Hepatocyte (in vitro differentiated cells): ENCODE measurements at regions not wholly inside any gene's neighbourhood (a gene's known extent, or its start where the extent isn't known, plus 50 kb on each side); places are given as distances from the start of the nearest gene placed in this dataset.

Experiments
- EZH2 ChIP-seq: fragments of 200-600 bp; sonication (generic); IDR thresholded peaks from 2 replicates; pipeline ENCODE4 v1.6.1; 2016; ENCODE audit warnings: antibody characterized with exemption, mild to moderate bottlenecking, borderline replicate concordance
- EZH2phosphoT487 ChIP-seq: fragments of 200-600 bp; sonication (generic); IDR thresholded peaks from one replicate; pipeline ENCODE4 v1.6.1; 2018; ENCODE audit warnings: antibody characterized with exemption, mild to moderate bottlenecking, low read depth, moderate library complexity; ENCODE audit not compliant: unreplicated experiment, severe bottlenecking
- TF ChIP-seq, protein P1 (sequence below): fragments of 200-600 bp; sonication (generic); IDR thresholded peaks from 2 replicates; pipeline ENCODE4 v1.5.1; 2016; ENCODE audit warnings: antibody characterized with exemption, mild to moderate bottlenecking; ENCODE audit not compliant: poor library complexity

DNA sequence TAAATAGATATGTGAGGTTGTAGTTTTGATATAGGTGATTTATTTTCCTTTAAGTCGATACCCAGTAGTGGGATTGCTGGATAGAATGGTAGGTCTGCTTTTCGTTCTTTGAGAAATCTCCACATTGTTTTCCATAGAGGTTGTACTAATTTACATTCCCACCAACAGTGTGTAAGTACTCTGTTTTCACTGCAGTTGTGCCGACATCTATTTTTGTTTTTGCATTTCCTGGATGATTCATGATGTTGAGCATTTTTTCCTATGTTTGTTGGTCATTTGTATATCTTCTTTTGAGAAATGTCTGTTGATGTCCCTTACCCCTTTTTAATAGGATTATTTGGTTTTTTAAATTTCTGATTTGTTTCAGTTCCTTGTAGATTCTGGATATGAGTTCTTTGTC is 120.7 kb downstream of the NAA11 start:
- TF ChIP-seq, protein P1, sequence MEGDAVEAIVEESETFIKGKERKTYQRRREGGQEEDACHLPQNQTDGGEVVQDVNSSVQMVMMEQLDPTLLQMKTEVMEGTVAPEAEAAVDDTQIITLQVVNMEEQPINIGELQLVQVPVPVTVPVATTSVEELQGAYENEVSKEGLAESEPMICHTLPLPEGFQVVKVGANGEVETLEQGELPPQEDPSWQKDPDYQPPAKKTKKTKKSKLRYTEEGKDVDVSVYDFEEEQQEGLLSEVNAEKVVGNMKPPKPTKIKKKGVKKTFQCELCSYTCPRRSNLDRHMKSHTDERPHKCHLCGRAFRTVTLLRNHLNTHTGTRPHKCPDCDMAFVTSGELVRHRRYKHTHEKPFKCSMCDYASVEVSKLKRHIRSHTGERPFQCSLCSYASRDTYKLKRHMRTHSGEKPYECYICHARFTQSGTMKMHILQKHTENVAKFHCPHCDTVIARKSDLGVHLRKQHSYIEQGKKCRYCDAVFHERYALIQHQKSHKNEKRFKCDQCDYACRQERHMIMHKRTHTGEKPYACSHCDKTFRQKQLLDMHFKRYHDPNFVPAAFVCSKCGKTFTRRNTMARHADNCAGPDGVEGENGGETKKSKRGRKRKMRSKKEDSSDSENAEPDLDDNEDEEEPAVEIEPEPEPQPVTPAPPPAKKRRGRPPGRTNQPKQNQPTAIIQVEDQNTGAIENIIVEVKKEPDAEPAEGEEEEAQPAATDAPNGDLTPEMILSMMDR, result no peak
- no peak for TF ChIP-seq EZH2
- TF ChIP-seq EZH2phosphoT487, result no peak
